Inflammatory macrophage (primary cell): ENCODE measurements at regions not wholly inside any gene's neighbourhood (a gene's known extent, or its start where the extent isn't known, plus 50 kb on each side); places are given as distances from the start of the nearest gene placed in this dataset.
A peak's percentile ranks its signal among the peaks of the same experiment; 100 is the strongest.
"Not testable (repeated sequence)": the region's sequence is repeated elsewhere in the genome, so short reads cannot be mapped to it uniquely, and the experiment has no call there.

Source experiments
- DNase-seq, 2 donors: peaks; one replicate each; pipeline ENCODE4 v3.0.0-alpha.2; 2020 to 2022

DNA sequence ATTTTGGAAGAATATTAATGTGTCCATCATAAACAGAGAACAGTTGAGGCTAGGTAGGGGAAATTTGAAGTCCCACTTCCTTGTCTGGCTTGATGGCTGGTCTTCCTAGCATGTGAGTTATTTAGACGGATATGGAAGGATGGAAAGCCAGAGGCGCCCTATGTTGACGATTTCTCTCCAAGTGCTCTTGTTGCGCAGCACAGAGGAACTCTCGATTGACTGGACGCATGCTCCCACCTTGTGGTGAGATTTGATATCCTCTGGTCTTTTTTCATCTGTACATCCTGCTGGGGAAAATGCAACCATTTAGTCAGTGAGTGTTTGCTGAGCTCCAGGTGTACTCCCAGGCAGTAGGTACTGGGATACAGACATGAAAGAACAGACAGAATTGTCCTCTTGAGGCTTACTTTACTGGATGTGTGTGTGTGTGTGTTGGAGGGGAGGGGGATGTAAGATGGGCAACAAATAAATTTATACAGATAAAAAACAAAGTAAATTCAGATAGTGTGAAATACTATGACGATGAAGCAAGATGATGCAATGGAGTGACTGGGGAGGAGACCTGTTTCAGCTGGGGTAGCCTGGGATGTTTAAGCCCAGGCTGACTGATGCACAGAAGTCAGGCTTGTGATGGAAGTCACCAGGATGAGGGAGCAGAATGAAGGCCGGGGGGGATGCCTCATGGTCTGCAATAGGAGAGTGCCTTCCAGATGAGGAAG is 137.2 kb downstream of the TRIM43 start:
- peak; percentile 78 to 81 for DNase-seq

DNA sequence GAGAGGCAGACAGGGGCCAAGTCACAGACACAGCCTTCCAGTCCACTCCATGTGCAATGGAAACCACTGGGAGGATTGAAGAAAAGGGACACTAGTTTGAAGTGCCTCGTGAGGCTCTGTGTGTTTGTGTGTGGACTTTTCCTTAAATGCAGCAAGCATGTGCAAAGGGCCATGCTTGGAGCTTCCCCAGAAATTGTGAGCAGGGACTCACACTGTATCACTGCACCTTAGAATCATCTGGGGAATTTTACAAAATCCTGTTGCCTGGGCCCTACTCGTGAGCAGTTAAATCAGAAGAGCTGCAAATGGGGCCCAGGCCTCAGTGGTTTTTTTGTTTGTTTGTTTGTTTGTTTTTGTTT is 137.8 kb downstream of the TRIM43 start:
- no peak for DNase-seq

DNA sequence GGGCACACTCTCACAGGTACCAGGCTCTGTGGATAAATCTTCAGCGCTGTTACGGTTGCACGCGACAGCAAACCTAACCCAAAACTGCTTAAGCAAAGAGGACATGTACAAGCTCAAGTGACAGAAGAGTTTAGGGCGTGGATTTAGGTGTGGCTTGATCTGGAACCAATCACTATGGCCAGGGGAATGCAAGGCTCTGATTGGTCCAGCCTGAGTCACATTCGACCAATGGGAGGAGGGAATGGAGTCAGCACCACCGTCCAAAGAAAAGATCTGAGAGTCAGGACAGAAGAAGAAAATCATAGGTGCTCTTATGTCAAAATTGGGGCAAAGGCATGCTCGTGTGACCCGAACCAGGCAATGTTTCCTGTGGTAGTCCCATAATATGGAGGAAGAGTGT is 139.0 kb downstream of the TRIM43 start:
- no peak for DNase-seq

DNA sequence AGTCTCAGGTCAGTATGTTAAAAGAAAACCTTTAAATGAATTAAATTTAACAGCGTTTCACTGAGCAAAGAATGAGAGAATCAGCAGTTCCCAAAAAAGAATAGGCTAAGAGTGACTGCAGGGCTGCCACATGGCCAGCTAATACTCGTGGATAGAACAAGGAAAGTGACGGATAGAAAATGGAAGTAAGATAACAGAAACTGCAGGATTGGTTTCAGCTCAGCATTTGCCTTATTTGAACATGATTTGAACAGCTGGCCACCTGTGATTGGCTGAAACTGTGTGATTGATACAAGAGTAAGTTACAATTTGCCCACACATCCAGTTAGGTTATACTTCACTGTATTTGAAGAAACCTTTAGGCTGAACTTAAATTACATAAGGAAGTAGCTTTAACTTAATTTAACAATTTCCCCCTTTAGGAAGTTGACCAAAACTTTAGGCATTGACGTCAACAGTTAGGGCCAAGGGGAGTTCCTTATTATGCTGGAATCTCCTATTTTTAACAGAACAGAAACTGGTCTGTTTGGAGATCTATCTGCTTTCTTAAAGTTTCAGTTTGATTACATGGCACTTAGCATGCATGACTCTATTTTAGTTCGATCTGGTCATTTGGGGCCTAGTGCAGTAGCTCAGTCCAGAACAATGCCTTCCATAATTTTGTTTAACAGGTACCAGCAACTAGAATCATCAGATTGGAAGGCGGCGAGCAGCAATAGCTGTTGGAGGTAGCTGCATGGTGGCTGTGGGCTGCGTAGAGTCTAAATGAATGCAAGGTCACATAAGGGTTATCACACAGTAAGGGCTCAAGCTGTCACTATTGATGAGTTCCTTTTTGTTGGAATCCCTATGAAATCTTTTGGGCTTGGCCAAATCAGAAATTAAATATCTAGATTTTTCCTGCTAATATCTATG is 143.4 kb downstream of the TRIM43 start:
- DNase-seq = peak; percentile 61 to 68

DNA sequence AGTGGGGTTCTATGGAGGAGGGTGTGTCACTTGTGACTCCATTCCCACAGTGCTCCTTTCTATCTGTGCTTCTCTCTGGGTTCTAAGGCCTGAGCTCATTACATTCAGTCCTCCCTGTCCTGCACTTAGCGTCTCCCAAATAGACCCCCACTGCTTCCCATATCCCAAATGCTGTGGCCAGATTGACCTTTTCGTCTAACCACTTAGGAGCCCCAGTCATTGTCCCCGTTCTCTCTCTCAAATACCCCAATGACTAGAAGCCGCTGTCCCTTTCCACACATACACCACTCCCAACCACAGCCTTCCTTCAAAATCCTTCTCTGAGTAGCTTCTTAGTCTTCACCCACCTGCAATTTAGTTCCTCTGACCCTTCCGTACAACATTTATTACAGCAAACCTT is 146.5 kb downstream of the TRIM43 start:
- no peak for DNase-seq

DNA sequence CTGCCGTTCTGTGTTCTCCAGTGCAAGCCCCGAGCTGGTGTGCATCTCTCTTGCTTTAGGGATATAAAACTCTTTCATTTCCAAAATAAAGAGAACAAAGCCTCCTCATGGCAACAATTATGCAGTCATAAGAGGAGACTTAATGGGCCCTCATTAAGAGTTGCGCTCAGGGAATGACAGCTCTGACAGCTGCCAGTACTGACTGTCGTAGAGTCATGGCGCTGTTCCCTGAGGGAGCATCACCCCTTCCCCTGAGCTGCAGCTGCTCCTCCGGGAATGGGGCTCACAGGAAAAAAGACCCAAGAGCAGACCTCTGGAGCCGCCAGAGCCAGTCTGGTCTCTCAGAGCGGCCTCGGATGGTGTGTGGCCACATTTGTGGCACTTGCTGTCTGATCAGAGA is 160.3 kb downstream of the TRIM43 start:
- not testable (repeated sequence) for DNase-seq

DNA sequence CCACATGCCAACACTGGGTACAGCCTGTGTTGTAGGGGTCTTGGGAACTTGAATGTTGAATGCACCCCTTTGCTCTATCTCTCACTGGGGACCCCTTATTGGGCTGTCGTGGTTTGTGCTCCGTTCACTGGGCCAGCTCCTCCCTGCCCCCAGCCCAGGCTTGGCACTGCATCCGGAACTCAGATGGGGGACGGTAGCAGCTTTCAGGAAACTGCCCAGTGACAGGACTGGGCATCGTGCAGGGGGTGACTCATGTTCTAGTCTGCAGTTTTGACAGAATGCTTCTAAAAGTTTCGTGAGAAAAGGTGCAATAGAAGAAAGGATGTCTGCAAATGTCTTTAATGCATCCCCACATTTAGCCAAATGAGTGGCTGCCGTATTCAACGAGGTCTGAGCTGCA is 162.0 kb downstream of the TRIM43 start:
- DNase-seq = not testable (repeated sequence)

DNA sequence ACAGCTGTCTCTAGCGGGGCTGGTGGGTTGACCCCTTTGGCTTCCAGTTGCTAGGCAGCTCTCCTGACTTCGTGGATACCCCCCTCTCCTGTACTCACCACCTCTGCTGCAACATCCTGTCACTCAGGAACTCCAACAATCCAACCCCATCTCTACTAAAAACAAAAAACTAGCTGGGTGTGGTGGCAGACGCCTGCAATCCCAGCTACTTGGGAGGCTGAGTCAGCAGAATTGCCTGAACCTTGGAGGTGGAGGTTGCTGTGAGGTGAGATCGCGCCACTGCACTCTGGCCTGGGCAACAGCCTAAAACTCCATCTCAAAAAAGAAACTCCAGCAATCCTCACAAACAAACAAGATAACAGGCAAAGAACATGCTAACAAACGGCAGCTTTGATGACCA is 162.4 kb downstream of the TRIM43 start:
- not testable (repeated sequence) for DNase-seq

DNA sequence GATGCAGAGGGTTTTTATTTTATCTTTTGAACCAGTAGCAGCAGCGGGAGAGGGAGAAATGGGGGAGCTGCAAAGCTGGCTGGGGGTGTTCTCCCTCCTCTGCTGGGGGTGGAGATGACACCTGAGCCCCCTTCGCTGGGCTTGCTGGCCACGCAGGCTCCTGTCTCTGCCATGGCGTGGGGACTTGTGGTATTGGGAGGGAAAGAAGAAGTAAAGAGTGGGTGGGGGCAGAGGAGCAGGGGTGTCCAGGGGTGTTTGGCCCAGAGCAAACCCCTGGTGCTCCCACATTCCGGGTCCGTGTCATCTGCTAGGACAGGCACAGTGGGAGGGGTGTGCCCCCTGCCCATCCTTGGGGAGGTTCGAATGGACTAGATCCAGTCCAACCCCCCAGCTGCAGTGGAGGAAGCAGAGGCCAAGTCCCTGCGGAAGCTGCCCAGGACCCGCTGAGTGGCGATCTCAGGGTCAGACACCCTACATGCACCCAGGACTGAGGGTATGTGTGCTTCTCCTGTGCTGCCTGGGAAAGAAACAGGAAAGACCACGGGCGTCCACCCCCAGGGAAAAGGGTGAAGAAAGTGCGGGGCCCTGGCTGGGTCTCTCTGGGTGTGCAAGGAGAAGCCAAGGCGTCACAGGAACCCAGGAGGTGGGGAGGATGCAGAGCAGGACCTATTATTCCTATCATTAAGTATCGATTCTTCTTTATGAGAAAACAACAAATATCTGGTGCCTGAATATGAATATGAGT is 163.2 kb downstream of the TRIM43 start:
- not testable (repeated sequence) for DNase-seq

DNA sequence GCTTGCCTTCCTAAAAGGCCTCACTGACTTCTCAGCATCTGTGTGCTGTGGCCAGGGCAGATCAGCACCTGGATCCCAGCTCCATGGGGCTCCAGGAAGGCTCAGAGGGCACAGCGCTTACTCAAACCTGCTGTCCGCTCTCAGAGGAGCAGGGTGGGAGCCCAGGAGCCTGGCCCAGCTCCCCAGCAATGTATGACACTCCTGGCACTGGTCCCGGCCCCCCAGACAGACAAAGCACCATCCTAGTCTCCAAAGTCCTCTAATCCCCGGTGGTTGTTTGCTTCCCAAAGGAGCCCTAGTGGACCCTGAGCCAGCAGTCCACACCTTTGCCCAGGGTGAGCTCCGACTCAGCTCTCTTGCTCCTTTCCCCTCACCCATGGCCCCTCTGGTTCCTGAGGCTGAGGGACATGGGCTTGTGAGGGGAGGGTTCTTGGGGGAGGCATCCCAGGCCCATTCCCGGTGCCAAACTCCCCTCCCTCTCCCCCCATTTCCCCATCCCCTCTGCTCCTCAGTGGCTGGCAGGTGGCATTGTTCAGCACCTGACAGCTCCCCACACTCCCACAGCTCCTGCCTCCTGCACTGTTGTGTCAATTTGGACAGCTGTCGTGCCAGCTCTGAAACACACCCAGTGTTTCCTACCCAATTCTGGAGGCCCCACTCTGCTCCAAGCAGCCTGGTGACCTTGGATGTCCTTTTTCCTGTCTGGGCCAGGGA is 164.3 kb downstream of the TRIM43 start:
- DNase-seq = not testable (repeated sequence)

DNA sequence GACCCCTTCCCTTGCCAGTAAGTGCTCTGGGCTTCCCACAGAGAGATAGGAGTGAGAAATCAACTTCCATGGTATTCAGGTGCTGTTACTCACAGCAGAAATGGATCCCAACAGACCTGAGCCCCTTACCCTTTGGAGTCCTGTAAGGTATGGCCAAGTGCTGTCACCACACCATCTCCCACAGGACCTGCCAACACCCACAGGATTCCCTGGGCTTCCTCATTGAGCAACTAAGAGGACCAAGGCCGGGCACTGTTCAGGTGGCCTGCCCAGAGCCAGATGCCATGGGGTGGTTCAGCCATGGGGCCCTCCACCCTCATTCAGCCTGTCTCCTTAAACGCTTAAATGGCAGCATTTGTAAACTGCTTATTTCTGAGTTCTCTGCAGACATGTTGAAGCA is 166.2 kb downstream of the TRIM43 start:
- no peak for DNase-seq

DNA sequence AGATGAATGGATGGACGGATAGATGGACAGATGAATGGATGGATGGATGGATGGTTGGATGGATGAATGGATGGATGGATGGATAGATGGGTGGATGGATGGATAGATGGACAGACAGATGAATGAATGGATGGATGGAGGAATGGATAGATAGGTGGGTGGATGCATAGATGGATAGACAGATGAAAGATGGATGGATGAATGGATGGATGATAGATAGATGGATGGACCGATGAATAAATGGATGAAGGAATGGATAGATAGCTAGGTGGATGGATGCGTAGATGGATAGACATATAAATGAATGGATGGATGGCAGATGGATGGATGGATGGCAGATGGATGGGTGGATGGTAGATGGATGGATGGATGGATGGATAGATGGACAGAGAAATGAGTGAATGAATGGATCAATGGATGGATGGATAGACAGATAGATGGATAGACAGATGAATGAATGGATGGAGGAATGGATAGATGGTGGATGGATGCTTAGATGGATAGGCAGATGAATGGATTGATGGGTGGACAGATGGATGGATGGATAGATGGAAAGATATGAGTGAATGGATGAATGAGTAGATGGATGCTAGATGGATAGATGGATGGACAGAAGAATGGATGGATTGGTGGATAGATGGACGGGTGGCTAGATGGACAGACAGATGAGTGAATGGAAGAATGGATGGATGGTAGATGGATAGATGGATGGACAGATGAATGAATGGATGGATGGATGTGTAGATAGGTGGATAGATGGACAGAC is 167.9 kb downstream of the TRIM43 start:
- no peak for DNase-seq

DNA sequence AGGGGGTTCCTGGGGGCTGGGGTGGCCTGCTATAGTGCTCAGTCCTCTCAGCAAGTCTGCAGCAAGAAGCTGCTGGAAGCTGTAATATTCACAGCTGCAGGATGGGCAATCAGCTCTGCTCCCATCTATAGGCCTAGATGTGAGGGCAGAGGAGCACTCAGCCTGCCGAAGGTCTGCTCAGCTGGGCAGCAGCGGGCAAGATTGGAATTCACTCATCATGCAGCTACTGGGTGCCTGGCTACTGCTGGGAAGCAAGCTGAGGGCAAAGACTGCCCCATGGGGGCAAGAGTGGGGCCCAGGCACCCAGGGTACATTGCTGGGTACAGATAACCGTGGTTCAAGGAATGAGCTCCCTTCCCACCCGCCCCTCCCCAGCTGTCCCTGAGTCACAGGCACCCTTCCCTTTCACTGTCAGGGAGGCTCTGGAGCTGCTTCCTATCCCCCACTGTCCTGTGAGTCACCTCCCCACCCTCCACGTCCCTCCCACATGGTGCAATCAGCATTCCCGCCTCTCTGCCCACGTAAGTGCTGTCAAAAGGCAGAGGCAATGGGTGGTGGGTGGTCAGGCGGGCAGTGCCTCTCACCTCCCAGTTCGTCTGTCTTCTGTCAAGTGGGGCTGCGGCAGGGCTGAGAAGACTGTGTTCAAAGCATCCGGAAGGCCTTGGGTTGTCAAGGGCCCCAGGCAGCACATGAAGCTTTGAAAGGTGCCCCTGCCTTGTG is 169.2 kb downstream of the TRIM43 start:
- DNase-seq = peak; percentile 36 to 76

DNA sequence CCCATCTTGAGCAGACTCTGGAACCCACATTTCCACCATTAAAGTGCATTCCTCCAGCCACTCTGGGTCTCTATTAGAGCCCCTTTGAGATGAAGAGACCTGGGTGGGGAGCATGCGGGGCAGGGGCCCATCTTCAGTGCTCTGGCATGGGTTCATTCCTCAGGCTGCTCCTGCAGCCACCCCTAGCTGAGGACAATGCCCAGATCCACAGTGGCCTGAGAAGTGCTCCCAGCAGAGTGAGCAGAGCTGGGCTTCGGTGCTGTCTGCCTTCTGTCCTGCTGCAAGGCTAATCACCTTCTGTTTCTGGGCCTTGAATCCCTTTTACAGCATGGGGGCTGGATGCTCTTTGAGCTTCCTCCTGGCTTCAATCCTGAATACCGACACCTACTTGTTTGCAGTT is 169.8 kb downstream of the TRIM43 start:
- DNase-seq = no peak

DNA sequence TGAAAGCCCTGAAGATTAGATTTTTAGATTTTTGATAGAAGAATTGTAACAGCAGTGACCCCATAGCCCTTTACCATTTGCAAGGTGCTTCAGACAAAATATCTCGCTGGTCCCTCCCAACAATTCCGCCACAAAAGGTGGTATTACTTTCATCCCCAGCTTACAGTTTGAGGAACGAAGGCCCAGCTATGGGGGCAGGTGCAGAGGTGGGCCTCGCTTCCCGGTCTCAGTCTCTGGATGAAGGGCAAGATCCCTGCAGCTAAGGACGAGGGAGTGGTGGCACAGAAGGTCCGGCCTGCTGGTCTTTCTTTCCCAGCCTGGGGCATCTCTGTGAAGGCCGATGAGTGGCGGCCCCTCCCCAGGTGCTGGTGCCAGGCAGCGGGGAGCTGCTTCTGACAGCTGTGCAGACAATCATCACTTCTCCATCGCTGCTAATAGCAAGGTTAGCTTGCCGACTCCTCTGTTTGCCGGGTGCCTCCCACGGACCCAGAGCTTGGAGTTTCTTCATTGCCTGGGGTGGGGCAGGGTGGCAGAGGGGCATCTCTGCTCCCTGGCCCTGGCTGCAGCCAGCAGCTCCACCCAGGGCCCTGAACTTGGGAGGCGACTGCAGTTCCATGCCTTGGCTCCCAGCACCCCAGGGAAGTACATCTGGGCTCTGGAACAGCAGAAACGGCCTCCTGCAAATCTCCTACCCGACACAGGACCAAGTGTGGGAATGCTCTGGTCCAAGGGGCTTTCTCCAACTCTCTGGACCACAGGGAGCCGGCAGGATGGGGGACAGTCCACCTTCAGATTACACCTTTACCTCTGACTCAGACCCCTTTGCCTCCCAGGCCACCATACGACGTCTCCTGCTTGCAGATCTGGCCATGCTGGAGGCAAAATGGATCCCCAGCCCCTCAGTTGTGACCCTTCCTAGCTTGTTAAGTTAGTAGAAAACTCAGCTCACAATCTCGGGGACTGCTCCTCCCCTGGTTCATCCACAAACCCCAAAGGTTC is 170.5 kb downstream of the TRIM43 start:
- DNase-seq = not testable (repeated sequence)

DNA sequence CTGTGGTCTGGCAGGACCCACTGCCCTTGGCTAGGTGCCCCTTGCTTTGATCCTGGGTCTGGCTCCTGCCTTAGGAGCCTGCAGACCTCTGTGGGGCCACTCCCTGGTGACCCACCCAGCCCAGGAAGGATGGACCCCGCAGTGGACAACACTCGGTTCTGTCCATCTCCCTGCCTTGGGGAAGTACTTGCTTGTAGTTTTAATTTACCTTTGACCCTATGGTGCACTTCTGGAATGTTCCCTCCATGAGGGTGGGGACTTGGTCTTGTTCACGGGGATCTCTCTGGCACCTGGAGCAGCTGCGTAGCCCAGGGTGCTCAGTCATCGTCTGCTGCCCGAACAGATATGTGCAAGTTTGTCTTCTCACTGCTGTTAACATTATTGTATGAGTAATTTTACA is 171.3 kb downstream of the TRIM43 start:
- DNase-seq = not testable (repeated sequence)

DNA sequence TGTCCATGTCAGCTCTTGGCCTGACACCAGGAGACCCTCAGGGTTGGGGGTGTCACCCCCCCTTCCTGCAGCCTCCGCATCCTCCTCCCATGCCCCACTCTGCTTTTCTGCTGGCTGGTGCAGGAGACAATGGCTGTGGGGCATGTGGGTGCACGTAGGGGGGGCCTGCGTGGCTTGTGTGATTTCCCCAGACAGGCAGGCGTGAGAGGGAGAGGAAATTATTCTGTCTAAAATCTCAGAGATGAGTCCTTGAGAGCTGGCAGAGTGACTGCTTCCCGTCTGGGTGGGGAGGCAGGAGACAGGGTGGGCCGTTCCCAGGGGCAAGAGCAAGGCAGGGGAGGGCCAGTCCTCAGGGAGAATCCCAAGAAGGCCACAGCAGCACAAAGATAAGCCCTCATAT is 173.2 kb downstream of the TRIM43 start:
- DNase-seq = not testable (repeated sequence)

DNA sequence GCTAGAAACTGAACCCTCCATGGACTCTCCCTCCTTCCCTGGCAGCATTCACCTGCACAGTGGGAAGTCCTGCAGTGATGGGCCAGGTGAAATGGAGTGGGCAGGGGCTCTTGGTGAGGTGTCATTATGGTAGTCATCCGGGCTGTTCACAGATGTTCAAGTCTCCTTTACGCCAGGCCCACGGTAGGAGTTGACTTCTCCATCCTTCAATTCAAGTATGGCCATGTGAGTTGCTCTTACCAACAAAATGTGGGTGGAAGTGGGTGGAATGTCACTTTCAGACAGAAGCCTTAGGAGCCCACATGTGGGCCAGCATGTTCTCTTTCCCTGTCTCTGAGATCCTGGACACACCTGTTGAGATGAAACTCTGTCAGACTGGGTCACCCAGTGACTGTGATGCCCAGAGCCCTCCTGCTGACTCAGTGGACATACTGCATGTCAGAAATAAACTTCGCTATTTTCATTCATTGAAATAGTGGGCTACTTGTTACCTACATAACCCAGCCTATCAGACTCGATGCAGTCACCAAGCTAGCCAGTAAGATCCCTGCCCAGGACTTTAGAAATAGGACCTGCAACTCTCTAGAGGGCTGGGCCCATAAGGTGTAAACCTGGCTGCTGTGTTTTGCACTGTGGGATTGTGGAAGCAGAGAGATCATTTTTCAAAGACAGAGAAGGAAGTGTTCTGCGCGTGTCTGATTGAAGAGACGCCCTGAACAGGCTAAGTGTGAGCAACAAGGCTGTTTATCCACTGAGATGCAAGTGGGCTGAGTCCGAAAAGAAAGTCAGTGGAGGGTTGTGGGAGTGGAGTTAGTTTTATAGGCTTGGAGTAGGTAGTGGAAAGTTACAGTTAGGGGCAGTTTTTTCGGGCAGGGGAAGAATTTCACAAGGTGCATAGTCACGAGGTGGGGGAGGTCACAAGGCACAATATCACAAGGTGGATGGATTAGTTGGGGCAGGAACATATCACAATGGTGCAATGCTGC is 174.4 kb downstream of the TRIM43 start:
- DNase-seq = peak in 1 of 2 donors; percentile 22
